GM23338 (cell line): ENCODE measurements at regions not wholly inside any gene's neighbourhood (a gene's known extent, or its start where the extent isn't known, plus 50 kb on each side); places are given as distances from the start of the nearest gene placed in this dataset.

Experiments used
- CREB1 ChIP-seq: fragments of 250-450 bp; sonication (Bioruptor Pico); IDR thresholded peaks from 2 replicates; pipeline ENCODE4 v1.5.0; 2020; ENCODE audit warnings: low read depth, mild to moderate bottlenecking, moderate library complexity
- EZH2phosphoT487 ChIP-seq: fragments of 200-600 bp; sonication (generic); IDR thresholded peaks from one replicate; pipeline ENCODE4 v1.8.1; 2018; ENCODE audit warnings: antibody characterized with exemption; ENCODE audit not compliant: unreplicated experiment
- ZNF114 ChIP-seq: fragments of 250-450 bp; sonication (Bioruptor Pico); IDR thresholded peaks from 2 replicates; pipeline ENCODE4 v1.5.0; 2020; ENCODE audit warnings: mild to moderate bottlenecking, moderate library complexity
- ZNF331 ChIP-seq: fragments of 250-450 bp; sonication (Bioruptor Pico); IDR thresholded peaks from 2 replicates; pipeline ENCODE4 v1.5.0; 2020; ENCODE audit warnings: low read depth, mild to moderate bottlenecking, moderate library complexity
- TF ChIP-seq, protein P1 (sequence below): fragments of 250-450 bp; sonication (Bioruptor Pico); IDR thresholded peaks from 2 replicates; pipeline ENCODE4 v1.5.0; 2020; ENCODE audit warnings: mild to moderate bottlenecking, moderate library complexity
- TF ChIP-seq, protein P2 (sequence below): IDR thresholded peaks from 2 replicates; pipeline ENCODE4 v1.6.1; 2016; ENCODE audit warnings: antibody characterized with exemption
- TF ChIP-seq, protein P3 (sequence below): IDR thresholded peaks from one replicate; pipeline ENCODE4 v1.6.1; 2018; ENCODE audit warnings: antibody characterized with exemption; ENCODE audit not compliant: unreplicated experiment

DNA sequence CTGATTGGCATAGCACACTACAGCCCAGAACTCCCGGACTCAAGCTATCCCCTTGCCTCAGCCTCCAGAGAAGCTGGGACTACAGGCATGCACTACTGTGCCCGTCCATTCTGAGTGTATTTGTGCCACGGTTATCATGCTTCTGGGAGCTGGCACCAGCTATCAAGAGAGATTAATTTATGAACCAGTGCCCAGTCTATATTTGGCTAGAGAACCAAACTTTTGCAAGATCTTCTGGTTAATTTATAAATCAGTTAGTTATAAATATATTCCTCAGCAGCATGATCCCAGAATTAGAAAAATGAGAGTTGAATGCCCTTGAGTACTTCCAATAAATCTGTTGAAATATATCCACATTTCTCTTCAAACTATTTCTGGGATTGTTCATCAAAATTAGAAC lies 67.5 kb upstream of the OR5AN1 start (continued):
- TF ChIP-seq, protein P1, sequence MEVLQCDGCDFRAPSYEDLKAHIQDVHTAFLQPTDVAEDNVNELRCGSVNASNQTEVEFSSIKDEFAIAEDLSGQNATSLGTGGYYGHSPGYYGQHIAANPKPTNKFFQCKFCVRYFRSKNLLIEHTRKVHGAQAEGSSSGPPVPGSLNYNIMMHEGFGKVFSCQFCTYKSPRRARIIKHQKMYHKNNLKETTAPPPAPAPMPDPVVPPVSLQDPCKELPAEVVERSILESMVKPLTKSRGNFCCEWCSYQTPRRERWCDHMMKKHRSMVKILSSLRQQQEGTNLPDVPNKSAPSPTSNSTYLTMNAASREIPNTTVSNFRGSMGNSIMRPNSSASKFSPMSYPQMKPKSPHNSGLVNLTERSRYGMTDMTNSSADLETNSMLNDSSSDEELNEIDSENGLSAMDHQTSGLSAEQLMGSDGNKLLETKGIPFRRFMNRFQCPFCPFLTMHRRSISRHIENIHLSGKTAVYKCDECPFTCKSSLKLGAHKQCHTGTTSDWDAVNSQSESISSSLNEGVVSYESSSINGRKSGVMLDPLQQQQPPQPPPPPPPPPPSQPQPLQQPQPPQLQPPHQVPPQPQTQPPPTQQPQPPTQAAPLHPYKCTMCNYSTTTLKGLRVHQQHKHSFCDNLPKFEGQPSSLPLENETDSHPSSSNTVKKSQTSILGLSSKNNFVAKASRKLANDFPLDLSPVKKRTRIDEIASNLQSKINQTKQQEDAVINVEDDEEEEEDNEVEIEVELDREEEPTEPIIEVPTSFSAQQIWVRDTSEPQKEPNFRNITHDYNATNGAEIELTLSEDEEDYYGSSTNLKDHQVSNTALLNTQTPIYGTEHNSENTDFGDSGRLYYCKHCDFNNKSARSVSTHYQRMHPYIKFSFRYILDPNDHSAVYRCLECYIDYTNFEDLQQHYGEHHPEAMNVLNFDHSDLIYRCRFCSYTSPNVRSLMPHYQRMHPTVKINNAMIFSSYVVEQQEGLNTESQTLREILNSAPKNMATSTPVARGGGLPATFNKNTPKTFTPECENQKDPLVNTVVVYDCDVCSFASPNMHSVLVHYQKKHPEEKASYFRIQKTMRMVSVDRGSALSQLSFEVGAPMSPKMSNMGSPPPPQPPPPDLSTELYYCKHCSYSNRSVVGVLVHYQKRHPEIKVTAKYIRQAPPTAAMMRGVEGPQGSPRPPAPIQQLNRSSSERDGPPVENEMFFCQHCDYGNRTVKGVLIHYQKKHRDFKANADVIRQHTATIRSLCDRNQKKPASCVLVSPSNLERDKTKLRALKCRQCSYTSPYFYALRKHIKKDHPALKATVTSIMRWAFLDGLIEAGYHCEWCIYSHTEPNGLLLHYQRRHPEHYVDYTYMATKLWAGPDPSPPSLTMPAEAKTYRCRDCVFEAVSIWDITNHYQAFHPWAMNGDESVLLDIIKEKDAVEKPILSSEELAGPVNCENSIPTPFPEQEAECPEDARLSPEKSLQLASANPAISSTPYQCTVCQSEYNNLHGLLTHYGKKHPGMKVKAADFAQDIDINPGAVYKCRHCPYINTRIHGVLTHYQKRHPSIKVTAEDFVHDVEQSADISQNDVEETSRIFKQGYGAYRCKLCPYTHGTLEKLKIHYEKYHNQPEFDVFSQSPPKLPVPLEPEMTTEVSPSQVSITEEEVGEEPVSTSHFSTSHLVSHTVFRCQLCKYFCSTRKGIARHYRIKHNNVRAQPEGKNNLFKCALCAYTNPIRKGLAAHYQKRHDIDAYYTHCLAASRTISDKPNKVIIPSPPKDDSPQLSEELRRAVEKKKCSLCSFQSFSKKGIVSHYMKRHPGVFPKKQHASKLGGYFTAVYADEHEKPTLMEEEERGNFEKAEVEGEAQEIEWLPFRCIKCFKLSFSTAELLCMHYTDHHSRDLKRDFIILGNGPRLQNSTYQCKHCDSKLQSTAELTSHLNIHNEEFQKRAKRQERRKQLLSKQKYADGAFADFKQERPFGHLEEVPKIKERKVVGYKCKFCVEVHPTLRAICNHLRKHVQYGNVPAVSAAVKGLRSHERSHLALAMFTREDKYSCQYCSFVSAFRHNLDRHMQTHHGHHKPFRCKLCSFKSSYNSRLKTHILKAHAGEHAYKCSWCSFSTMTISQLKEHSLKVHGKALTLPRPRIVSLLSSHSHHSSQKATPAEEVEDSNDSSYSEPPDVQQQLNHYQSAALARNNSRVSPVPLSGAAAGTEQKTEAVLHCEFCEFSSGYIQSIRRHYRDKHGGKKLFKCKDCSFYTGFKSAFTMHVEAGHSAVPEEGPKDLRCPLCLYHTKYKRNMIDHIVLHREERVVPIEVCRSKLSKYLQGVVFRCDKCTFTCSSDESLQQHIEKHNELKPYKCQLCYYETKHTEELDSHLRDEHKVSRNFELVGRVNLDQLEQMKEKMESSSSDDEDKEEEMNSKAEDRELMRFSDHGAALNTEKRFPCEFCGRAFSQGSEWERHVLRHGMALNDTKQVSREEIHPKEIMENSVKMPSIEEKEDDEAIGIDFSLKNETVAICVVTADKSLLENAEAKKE (CRISPR knock-in tag): no peak
- TF ChIP-seq ZNF331 (no peak), CREB1 (CRISPR knock-in tag) (no peak), EZH2phosphoT487 (no peak), ZNF114 (CRISPR knock-in tag) (no peak)
- TF ChIP-seq, protein P2, sequence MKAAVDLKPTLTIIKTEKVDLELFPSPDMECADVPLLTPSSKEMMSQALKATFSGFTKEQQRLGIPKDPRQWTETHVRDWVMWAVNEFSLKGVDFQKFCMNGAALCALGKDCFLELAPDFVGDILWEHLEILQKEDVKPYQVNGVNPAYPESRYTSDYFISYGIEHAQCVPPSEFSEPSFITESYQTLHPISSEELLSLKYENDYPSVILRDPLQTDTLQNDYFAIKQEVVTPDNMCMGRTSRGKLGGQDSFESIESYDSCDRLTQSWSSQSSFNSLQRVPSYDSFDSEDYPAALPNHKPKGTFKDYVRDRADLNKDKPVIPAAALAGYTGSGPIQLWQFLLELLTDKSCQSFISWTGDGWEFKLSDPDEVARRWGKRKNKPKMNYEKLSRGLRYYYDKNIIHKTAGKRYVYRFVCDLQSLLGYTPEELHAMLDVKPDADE: no peak
- TF ChIP-seq, protein P3, sequence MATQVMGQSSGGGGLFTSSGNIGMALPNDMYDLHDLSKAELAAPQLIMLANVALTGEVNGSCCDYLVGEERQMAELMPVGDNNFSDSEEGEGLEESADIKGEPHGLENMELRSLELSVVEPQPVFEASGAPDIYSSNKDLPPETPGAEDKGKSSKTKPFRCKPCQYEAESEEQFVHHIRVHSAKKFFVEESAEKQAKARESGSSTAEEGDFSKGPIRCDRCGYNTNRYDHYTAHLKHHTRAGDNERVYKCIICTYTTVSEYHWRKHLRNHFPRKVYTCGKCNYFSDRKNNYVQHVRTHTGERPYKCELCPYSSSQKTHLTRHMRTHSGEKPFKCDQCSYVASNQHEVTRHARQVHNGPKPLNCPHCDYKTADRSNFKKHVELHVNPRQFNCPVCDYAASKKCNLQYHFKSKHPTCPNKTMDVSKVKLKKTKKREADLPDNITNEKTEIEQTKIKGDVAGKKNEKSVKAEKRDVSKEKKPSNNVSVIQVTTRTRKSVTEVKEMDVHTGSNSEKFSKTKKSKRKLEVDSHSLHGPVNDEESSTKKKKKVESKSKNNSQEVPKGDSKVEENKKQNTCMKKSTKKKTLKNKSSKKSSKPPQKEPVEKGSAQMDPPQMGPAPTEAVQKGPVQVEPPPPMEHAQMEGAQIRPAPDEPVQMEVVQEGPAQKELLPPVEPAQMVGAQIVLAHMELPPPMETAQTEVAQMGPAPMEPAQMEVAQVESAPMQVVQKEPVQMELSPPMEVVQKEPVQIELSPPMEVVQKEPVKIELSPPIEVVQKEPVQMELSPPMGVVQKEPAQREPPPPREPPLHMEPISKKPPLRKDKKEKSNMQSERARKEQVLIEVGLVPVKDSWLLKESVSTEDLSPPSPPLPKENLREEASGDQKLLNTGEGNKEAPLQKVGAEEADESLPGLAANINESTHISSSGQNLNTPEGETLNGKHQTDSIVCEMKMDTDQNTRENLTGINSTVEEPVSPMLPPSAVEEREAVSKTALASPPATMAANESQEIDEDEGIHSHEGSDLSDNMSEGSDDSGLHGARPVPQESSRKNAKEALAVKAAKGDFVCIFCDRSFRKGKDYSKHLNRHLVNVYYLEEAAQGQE: no peak
